Fibroblast of mammary gland (primary cell): ENCODE measurements at regions not wholly inside any gene's neighbourhood (a gene's known extent, or its start where the extent isn't known, plus 50 kb on each side); places are given as distances from the start of the nearest gene placed in this dataset.

Experiments
- DNase-seq: peaks from one replicate; pipeline ENCODE4 v3.0.0-alpha.2; 2010; ENCODE audit warnings: low read depth
- H3K4me3 ChIP-seq: 2 replicates; pipeline ENCODE4 v1.5.1; 2011; ENCODE audit warnings: low read depth, mild to moderate bottlenecking, low read length, moderate library complexity; ENCODE audit not compliant: control insufficient read depth
- CTCF ChIP-seq: conservative IDR thresholded peaks from 2 replicates; pipeline ENCODE4 v1.5.1; 2011; ENCODE audit warnings: low read depth, low read length, inconsistent platforms; ENCODE audit not compliant: control insufficient read depth, insufficient read depth

- DNase-seq, result no peak
- TF ChIP-seq CTCF, result no peak
- H3K4me3 ChIP-seq, result no peak overlapping the region
Observed at GRCh38 chr6:140897349-140897748, 1235.4 kb upstream of the GJE1 start.

GRCh38 chr6:140893432-140893831 lies 1239.3 kb upstream of the GJE1 start:
- H3K4me3 ChIP-seq, result no peak overlapping the region
- TF ChIP-seq CTCF, result no peak
- no peak for DNase-seq

GRCh38 chr6:140879946-140880345 lies 1252.8 kb upstream of the GJE1 start:
- TF ChIP-seq CTCF, result no peak
- DNase-seq, result peak; percentile 87

GRCh38 chr6:140874066-140874465 lies 1258.7 kb upstream of the GJE1 start:
- no peak overlapping the region for H3K4me3 ChIP-seq
- DNase-seq, result no peak
- TF ChIP-seq CTCF, result no peak

More at GRCh38 chr6:140879946-140880345, 1252.8 kb upstream of the GJE1 start:
- no peak overlapping the region for H3K4me3 ChIP-seq

GRCh38 chr6:140872885-140873284 lies 1259.8 kb upstream of the GJE1 start:
- no peak for DNase-seq
- no peak overlapping the region for H3K4me3 ChIP-seq
- TF ChIP-seq CTCF, result no peak

- TF ChIP-seq CTCF, result no peak
- peak; percentile 86 for DNase-seq
- H3K4me3 ChIP-seq, result no peak overlapping the region
Observed at GRCh38 chr6:140871911-140872310, 1260.8 kb upstream of the GJE1 start.

GRCh38 chr6:140867336-140867735 lies 1265.4 kb upstream of the GJE1 start:
- TF ChIP-seq CTCF, result no peak
- no peak overlapping the region for H3K4me3 ChIP-seq
- DNase-seq, result no peak
